ENCODE measurements at regions not wholly inside any gene's neighbourhood (a gene's known extent, or its start where the extent isn't known, plus 50 kb on each side); places are given as distances from the start of the nearest gene placed in this dataset.

DNA sequence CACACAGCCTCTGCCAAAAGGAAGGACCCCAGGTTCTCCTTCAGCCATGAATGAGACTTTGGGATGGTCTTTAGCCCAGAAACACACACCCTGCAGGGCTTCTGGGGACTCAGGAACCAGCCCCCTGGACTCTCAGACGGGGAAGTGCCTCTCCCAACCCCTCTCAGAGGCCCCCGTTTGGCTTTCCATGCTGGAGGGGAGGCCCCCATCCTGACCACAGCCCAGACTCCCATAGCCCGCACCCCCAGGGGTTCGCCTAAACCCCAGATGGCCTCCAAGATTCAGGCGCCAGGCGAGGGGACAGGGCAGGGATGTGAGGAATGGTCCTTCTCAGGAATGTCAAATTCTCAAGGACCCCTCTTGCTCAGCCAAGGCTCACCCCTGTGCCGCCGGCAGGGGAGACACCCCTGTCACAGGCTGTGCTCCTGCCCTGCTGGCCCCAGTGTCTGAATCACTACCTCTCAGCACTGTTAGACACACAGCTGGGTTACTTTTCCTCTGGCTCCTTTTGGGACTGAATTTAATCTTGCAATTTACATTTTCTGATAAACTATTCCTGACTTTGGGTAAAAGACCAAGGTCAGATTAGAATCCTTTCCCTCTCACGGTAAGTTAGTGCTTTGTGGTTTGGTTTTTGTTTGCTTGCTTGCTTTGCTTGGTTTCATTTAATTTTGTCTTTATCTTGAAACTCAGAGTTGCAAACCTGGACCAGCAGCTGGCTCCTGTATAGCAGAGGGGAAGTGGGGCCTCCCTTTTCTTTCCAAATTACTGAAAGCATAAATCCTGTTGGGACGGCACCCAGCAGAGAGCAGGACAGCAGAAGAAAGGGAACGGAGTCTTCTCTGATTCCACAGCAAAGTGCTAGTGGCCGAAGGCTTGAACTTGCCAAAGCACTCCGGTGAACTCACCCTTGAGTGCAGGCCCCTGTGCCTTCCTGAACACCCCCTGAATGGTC, 198.9 kb upstream of the RAB6C start:
- Histone ChIP-seq H3K27me3 (ENCODE audit: control insufficient read depth in 1 of 2, insufficient read depth in 2 of 2, low read length in 2 of 2) (peaks cover 0 to 2% of the 10 kb centered on the region in 2 experiments), H3K27ac (ENCODE audit: low read depth in 1 of 2, low read length in 2 of 2) (no peak overlapping the region), H3K4me3 (ENCODE audit: low read length) (no peak overlapping the region), H3K9me3 (ENCODE audit: control insufficient read depth in 1 of 2, insufficient read depth in 1 of 2, low read length in 2 of 2) (peaks cover 0 to 5% of the 10 kb centered on the region in 2 experiments), H3K36me3 (ENCODE audit: insufficient read depth, low read length) (no peaks in the 10 kb centered on the region), H3K4me1 (ENCODE audit: insufficient read depth, low read length) (no peaks in the 10 kb centered on the region)
- ChIA-PET POLR2A (interaction anchor here (0.6 kb wide), 1 partner anchor 10 kb away, joined by 3 read pairs; no protein-coding TSS in a partner anchor), CTCF (no interaction called here)
- intact Hi-C loops (cut with DNase I, micrococcal nuclease), result no loop called here
- no peaks in the 10 kb centered on the region for H3K9me3 Mint-ChIP-seq
- peaks cover 4% of the 10 kb centered on the region for H3K27me3 Mint-ChIP-seq
- ATAC-seq (ENCODE audit: poor library complexity), result no peak
- H3K27ac Mint-ChIP-seq, result no peak overlapping the region
- no peaks in the 10 kb centered on the region for H3K36me3 Mint-ChIP-seq (ENCODE audit: low read depth)
- no peaks in the 10 kb centered on the region for H3K4me1 Mint-ChIP-seq (ENCODE audit: low read depth)
- no peak overlapping the region for H3K4me3 Mint-ChIP-seq
- no peak for DNase-seq
- TF ChIP-seq, protein P1, sequence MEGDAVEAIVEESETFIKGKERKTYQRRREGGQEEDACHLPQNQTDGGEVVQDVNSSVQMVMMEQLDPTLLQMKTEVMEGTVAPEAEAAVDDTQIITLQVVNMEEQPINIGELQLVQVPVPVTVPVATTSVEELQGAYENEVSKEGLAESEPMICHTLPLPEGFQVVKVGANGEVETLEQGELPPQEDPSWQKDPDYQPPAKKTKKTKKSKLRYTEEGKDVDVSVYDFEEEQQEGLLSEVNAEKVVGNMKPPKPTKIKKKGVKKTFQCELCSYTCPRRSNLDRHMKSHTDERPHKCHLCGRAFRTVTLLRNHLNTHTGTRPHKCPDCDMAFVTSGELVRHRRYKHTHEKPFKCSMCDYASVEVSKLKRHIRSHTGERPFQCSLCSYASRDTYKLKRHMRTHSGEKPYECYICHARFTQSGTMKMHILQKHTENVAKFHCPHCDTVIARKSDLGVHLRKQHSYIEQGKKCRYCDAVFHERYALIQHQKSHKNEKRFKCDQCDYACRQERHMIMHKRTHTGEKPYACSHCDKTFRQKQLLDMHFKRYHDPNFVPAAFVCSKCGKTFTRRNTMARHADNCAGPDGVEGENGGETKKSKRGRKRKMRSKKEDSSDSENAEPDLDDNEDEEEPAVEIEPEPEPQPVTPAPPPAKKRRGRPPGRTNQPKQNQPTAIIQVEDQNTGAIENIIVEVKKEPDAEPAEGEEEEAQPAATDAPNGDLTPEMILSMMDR (IDR thresholded peaks at IDR 0.05), result no peak

DNA sequence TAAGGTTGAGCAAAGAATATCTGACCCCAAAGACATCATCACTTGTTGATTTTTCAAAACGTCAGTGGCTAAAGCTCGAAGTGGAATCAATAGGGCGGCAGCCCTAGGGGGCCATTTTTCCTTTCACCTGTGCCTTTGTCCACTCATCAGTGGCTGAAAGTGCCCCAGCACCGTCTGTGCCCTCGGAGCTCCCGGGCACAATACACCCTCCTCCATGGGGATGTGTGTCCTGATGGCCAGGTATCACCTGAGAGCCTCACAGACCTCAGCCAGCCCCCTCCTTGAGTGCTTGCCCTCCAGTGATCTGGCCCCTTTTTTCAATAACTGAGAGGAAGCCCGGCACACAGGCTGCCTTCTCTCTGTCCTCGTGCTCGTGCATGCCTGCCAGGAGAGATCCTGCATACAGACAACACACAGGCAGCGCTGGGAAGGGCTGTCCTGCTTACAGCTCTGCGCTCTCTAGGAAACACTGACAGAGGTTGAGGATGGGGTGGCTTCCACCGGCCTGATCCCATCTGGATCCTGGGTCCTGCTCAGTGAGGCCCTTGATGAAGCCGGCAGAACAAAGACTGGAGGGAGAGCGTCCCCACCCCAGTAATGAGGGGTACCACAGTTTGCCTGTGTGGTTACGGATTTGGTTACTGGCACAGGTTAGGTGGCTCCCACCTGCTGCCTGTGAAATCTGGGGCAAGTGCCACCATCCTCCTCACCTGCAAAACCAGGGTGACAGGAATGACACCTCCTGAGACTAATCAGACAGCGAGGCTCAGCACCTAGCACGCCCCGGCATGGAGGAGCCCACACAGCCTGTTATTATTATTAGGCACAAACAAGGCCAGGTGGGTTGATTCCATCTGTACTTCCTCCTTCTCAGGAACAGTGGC, 197.5 kb upstream of the RAB6C start:
- Mint-ChIP-seq H3K4me1 (ENCODE audit: low read depth) (no peaks in the 10 kb centered on the region), H3K36me3 (ENCODE audit: low read depth) (no peaks in the 10 kb centered on the region), H3K4me3 (no peak overlapping the region), H3K9me3 (no peaks in the 10 kb centered on the region), H3K27me3 (peaks cover 4% of the 10 kb centered on the region), H3K27ac (no peak overlapping the region)
- POLR2A ChIA-PET, result no interaction called here
- peaks cover 0 to 7% of the 10 kb centered on the region in 2 experiments for H3K9me3 ChIP-seq (ENCODE audit: control insufficient read depth in 1 of 2, insufficient read depth in 1 of 2, low read length in 2 of 2)
- CTCF ChIA-PET, result no interaction called here
- peaks cover 0 to 2% of the 10 kb centered on the region in 2 experiments for H3K27me3 ChIP-seq (ENCODE audit: control insufficient read depth in 1 of 2, insufficient read depth in 2 of 2, low read length in 2 of 2)
- no peak overlapping the region for H3K4me3 ChIP-seq (ENCODE audit: low read length)
- H3K36me3 ChIP-seq (ENCODE audit: insufficient read depth, low read length), result no peaks in the 10 kb centered on the region
- ATAC-seq (ENCODE audit: poor library complexity) (no peak), DNase-seq (no peak)
- no peaks in the 10 kb centered on the region for H3K4me1 ChIP-seq (ENCODE audit: insufficient read depth, low read length)
- intact Hi-C loops (cut with DNase I, micrococcal nuclease), result no loop called here
- TF ChIP-seq, protein P1 (IDR thresholded peaks at IDR 0.05), result no peak
- no peak overlapping the region for H3K27ac ChIP-seq (ENCODE audit: low read depth in 1 of 2, low read length in 2 of 2)

DNA sequence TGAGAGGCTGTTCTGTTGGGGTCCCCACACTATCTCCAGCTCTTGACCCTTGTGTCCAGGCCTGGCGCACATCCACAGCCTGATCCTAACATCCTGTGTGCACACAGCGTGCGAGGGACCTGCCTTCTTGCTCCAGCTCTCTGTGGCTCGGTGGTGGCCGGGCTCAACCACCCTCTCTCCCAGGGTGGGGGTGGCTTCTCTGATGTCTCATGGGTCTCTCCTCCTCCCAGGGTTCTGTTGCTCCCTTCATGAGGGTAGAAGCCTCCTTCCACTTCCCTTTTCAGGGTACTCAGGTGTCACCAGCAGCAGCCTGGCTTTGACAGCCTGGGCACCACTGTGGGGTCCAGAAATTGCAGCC, 196.9 kb upstream of the RAB6C start:
- H3K27me3 ChIP-seq (ENCODE audit: control insufficient read depth in 1 of 2, insufficient read depth in 2 of 2, low read length in 2 of 2), result peaks cover 0 to 2% of the 10 kb centered on the region in 2 experiments
- ChIA-PET CTCF (no interaction called here), POLR2A (no interaction called here)
- H3K4me3 ChIP-seq (ENCODE audit: low read length), result no peak overlapping the region
- no peak overlapping the region for H3K27ac ChIP-seq (ENCODE audit: low read depth in 1 of 2, low read length in 2 of 2)
- ATAC-seq (ENCODE audit: poor library complexity) (no peak), DNase-seq (no peak)
- peaks cover 4% of the 10 kb centered on the region for H3K27me3 Mint-ChIP-seq
- H3K4me3 Mint-ChIP-seq, result no peak overlapping the region
- no peaks in the 10 kb centered on the region for H3K36me3 ChIP-seq (ENCODE audit: insufficient read depth, low read length)
- no peaks in the 10 kb centered on the region for H3K9me3 Mint-ChIP-seq
- H3K9me3 ChIP-seq (ENCODE audit: control insufficient read depth in 1 of 2, insufficient read depth in 1 of 2, low read length in 2 of 2), result peaks cover 0 to 7% of the 10 kb centered on the region in 2 experiments
- intact Hi-C loops (cut with DNase I, micrococcal nuclease), result no loop called here
- no peak overlapping the region for H3K27ac Mint-ChIP-seq
- TF ChIP-seq, protein P1 (IDR thresholded peaks at IDR 0.05), result no peak
- H3K4me1 Mint-ChIP-seq (ENCODE audit: low read depth), result no peaks in the 10 kb centered on the region
- H3K4me1 ChIP-seq (ENCODE audit: insufficient read depth, low read length), result no peaks in the 10 kb centered on the region
- no peaks in the 10 kb centered on the region for H3K36me3 Mint-ChIP-seq (ENCODE audit: low read depth)

Data from CD4-positive, alpha-beta T cell (primary cell).